ENCODE measurements at regions not wholly inside any gene's neighbourhood (a gene's known extent, or its start where the extent isn't known, plus 50 kb on each side); places are given as distances from the start of the nearest gene placed in this dataset.

GRCh38 chr15:79778378-79778990, 118.3 kb downstream of the MTHFS start:
- TF ChIP-seq CTCF (IDR thresholded peaks at IDR 0.05; ENCODE audit: low read depth, low read length, poor library complexity, severe bottlenecking): no peak
- no peak for TF ChIP-seq EZH2phosphoT487 (IDR thresholded peaks at IDR 0.05; ENCODE audit: borderline replicate concordance, low read length)
